ENCODE measurements at regions not wholly inside any gene's neighbourhood (a gene's known extent, or its start where the extent isn't known, plus 50 kb on each side); places are given as distances from the start of the nearest gene placed in this dataset.

- TF ChIP-seq CTCF (IDR thresholded peaks at IDR 0.05; ENCODE audit: low read length) (no peak), EZH2 (optimal IDR thresholded peaks at IDR 0.05; ENCODE audit: low read depth, low read length) (no peak)
Measured at GRCh38 chr2:59560769-59561168, 992.7 kb downstream of the BCL11A start.

All from MM.1S (cell line).